22Rv1 (cell line): ENCODE measurements at regions not wholly inside any gene's neighbourhood (a gene's known extent, or its start where the extent isn't known, plus 50 kb on each side); places are given as distances from the start of the nearest gene placed in this dataset.

Experiments used
- ZFX ChIP-seq: fragments of 450-650 bp; IDR thresholded peaks from 2 replicates; pipeline ENCODE4 v1.6.1; 2017; ENCODE audit warnings: antibody characterized with exemption, borderline replicate concordance
- TF ChIP-seq, protein P1 (sequence below): fragments of 450-650 bp; IDR thresholded peaks from 2 replicates; pipeline ENCODE4 v1.5.1; 2017; ENCODE audit warnings: mild to moderate bottlenecking

DNA sequence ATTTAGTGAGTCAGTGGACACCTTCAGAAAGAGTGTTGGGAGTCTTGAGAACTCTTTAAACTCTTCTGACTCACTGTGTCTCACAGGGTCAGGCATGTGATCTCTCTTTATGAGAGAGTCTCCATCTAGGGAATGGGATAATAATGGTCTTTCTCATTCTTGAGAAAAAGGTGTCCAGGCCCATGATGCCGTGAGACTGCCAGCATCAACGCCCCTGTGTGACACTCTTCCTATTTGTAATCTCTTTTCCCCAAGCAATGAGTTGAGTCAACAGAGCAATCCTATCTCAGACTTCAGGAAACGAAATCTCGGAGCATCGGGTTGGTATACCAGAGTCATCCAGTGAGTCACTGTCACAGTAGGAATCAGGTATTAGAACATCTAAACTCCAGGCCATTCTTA, 82.3 kb upstream of the BMP2 start:
- TF ChIP-seq, protein P1, sequence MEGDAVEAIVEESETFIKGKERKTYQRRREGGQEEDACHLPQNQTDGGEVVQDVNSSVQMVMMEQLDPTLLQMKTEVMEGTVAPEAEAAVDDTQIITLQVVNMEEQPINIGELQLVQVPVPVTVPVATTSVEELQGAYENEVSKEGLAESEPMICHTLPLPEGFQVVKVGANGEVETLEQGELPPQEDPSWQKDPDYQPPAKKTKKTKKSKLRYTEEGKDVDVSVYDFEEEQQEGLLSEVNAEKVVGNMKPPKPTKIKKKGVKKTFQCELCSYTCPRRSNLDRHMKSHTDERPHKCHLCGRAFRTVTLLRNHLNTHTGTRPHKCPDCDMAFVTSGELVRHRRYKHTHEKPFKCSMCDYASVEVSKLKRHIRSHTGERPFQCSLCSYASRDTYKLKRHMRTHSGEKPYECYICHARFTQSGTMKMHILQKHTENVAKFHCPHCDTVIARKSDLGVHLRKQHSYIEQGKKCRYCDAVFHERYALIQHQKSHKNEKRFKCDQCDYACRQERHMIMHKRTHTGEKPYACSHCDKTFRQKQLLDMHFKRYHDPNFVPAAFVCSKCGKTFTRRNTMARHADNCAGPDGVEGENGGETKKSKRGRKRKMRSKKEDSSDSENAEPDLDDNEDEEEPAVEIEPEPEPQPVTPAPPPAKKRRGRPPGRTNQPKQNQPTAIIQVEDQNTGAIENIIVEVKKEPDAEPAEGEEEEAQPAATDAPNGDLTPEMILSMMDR: no peak
- no peak for TF ChIP-seq ZFX
